HG02571 (cell line): ENCODE measurements at regions not wholly inside any gene's neighbourhood (a gene's known extent, or its start where the extent isn't known, plus 50 kb on each side); places are given as distances from the start of the nearest gene placed in this dataset.
"Not testable (repeated sequence)": the region's sequence is repeated elsewhere in the genome, so short reads cannot be mapped to it uniquely, and the experiment has no call there.

Experiments
- ATAC-seq: cut with Tn5 transposase; IDR thresholded peaks from one replicate; pipeline ENCODE4 v1.9.1; 2021; ENCODE audit warnings: mild to moderate bottlenecking, moderate library complexity; ENCODE audit not compliant: unreplicated experiment

GRCh38 chr2:193222454-193222853 is 1027.7 kb upstream of the TMEFF2 start:
- ATAC-seq: no peak

GRCh38 chr2:193219413-193219812 is 1024.7 kb upstream of the TMEFF2 start:
- no peak for ATAC-seq

- no peak for ATAC-seq
These were observed 1006.9 kb upstream of the TMEFF2 start for GRCh38 chr2:193201583-193201982.

GRCh38 chr2:193199322-193199721 is 1004.6 kb upstream of the TMEFF2 start:
- no peak for ATAC-seq

GRCh38 chr2:193187816-193188215 is 993.1 kb upstream of the TMEFF2 start:
- ATAC-seq: no peak

- not testable (repeated sequence) for ATAC-seq
These were observed 976.2 kb upstream of the TMEFF2 start for GRCh38 chr2:193170981-193171380.

- no peak for ATAC-seq
These were observed 961.7 kb upstream of the TMEFF2 start for GRCh38 chr2:193156480-193156879.

- no peak for ATAC-seq
These were observed 959.3 kb upstream of the TMEFF2 start for GRCh38 chr2:193154076-193154475.

GRCh38 chr2:193153576-193153975 is 958.8 kb upstream of the TMEFF2 start:
- ATAC-seq: no peak

- not testable (repeated sequence) for ATAC-seq
These were observed 947.7 kb upstream of the TMEFF2 start for GRCh38 chr2:193142467-193142866.

- ATAC-seq: no peak
These were observed 947.3 kb upstream of the TMEFF2 start for GRCh38 chr2:193141998-193142397.

- ATAC-seq: not testable (repeated sequence)
These were observed 946.2 kb upstream of the TMEFF2 start for GRCh38 chr2:193140895-193141294.

GRCh38 chr2:193124815-193125214 is 930.1 kb upstream of the TMEFF2 start:
- ATAC-seq: no peak

GRCh38 chr2:193114827-193115226 is 920.1 kb upstream of the TMEFF2 start:
- ATAC-seq: no peak

GRCh38 chr2:193112986-193113385 is 918.3 kb upstream of the TMEFF2 start:
- no peak for ATAC-seq

GRCh38 chr2:193103064-193103463 is 908.3 kb upstream of the TMEFF2 start:
- ATAC-seq: no peak

- ATAC-seq: no peak
These were observed 906.9 kb upstream of the TMEFF2 start for GRCh38 chr2:193101591-193101990.

- ATAC-seq: no peak
These were observed 893.3 kb upstream of the TMEFF2 start for GRCh38 chr2:193088026-193088425.

GRCh38 chr2:193076995-193077394 is 882.3 kb upstream of the TMEFF2 start:
- no peak for ATAC-seq

GRCh38 chr2:193074933-193075332 is 880.2 kb upstream of the TMEFF2 start:
- no peak for ATAC-seq

- no peak for ATAC-seq
These were observed 877.9 kb upstream of the TMEFF2 start for GRCh38 chr2:193072647-193073046.

- ATAC-seq: not testable (repeated sequence)
These were observed 830.8 kb upstream of the TMEFF2 start for GRCh38 chr2:193025556-193025955.

- ATAC-seq: no peak
These were observed 830.1 kb upstream of the TMEFF2 start for GRCh38 chr2:193024791-193025190.

- no peak for ATAC-seq
These were observed 817.1 kb upstream of the TMEFF2 start for GRCh38 chr2:193011870-193012269.
